ENCODE measurements at regions not wholly inside any gene's neighbourhood (a gene's known extent, or its start where the extent isn't known, plus 50 kb on each side); places are given as distances from the start of the nearest gene placed in this dataset.

DNA sequence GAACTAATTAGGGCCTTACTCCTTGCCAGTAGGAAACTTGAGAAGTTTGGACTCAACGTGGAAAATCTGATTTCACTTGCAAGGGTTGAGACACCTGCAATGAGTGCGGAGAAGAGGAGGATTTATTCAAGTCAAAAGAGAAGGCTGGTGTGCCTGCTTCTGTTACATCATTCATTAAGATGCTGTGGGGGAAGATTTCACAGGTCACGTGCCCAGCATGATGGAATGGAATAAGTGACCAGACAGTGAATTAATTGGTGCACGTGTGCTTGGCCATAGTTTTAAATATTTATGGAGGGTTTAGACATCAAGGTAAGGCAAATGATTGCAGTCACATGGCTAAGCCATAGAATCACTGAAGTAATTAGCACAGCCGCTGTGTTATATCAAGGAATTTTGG, 155.0 kb downstream of the C7orf25 start:
- DNase-seq, result no peak

DNA sequence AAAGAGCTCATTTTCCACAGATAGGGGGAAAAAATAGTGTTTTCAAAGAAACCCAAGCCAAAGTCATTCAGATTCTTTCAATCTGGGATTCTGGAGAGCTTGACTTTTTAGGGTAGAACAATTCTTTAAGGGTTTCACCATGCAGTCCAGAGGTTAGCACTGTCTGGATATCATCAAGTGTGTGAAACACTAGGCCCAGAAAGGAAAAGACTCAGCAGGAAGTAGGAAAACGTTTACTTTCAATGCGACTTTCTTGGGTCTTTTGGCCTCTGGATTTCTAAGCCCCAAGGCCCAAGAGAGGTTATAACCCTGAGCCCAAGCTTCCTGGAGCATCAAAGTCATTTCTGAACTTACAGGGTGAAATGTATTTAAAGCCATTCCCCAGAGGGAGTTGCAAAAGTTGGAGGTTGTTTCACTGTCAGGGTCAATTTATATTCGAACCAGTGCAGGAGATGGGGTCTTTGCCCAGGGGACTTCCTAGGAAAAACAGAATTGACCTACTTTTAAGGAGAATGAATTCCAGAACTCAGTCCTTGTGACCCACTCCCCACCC, 158.0 kb downstream of the C7orf25 start:
- no peak for DNase-seq

DNA sequence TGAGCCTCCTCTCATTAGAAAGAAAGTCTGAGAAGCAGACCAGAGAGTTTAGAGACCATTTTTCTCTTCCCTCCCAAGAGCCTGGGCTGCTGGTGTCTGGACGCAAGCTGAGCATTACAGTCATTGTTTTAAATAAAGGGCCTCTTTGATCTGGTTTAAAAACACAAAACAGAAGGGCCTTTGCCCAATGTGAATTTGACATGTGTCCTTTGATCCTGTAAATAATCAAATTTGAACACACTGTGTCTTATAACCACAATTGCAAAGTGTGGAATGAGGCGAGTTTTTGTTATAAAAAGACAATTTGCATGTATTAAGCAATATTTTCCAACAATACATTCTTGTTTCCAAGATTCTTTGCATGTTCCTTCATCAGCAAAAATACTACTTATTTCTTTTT, 158.5 kb downstream of the C7orf25 start:
- DNase-seq, result no peak

DNA sequence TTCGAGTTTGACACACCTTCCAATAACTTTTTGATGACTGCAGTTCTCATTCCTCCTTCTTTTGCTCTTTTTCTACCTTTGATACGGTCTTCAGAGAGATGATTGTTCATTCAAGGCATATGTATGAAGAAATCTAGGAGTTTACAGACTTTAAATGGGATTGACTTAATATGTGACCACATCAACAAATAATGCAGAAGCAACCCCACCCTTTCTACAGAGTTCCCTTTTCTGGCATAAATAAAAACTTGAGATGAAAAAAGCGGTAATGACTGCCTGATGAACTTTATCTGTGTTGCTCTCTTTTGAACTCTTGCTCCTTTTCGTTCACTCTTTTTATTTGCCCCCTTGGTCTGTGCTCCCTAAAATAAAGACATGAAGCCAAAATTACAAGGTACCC, 161.7 kb downstream of the C7orf25 start:
- no peak for DNase-seq

DNA sequence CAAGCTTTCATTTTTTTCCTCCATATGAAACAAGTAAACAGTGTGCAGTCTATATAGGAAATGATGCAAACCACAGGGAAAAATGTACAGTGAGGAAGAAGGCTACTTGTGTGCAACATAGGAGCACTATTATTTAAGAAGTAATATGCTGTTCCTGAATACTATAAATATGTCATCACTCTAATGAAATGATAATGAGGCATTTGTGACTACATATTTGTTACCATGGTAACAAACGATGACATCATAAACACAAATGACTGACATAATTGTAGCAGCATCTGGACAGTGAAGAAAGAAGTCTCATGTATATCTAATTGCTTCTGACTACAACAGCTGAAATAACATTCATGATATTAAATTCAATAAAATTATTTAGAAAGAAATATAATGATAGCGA, 164.8 kb downstream of the C7orf25 start:
- DNase-seq, result no peak

DNA sequence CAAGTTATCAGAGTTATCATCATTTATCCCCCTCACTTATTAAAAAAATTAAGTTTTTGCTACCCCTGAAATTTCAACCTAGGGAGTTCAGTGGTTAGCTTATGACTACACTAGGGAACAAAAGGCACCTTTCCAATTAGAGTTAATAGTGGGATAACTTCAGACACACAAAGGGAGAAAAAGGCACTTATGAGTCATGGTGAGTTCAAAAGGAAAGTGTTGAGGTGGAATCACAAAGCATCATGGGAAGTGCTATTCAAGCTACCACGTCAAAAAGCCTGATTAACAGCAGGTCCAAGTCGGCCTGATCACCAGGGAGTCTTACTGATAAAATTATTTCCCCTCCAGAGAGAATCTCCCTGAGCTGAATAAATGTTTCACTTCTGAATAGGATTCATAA, 165.7 kb downstream of the C7orf25 start:
- no peak for DNase-seq

DNA sequence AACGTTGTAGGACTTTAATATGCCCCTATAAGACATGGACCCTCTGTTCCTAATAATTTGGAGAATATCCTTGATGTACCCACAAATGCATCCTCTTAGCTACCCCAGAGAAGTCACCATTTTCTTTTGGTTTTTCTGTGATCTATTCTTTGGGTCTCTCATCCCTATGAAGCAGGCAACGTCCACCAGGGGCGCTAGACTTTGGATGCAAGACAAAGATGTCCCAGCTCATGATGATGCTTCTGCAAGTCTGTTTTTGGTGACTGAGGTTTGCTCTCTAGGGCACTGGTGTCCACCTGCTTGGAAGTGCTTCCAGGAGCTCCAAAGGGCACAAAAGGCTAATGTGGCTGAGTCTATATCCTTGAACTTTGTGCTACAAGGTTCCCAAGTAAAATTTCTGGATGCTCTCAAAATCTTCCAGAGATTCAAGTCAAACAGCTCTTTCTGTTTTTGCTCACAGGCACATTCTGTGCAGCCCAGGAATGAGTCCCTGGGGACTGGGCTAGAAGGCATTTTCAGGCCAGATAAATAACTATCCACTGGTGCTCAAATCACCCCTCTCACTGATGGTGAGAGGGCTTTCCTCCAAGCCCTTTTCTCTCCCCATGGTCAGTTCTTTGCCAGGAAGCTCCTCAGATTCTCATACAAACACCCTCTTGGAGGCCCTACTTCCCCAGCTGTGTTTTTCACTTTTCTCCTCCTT, 166.4 kb downstream of the C7orf25 start:
- DNase-seq, result peak; percentile 2 to 6

DNA sequence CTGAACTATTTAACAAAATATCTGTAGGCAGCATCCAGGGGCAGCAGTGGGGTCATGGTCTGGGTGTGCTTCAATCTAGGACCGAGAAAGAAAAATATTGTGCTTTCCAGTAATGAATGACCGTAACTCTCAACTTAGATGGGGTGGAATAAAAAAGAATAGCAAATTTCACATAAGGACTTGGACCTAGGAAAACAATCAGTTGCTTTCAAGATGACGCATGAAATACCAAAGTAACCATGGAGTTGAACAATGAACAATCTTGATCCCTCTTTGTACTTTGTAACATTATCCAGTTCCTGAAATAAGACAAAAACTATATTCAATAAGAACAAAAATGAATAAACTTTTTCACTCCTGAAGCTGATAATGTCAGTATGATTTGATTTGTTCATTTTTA, 167.1 kb downstream of the C7orf25 start:
- no peak for DNase-seq

DNA sequence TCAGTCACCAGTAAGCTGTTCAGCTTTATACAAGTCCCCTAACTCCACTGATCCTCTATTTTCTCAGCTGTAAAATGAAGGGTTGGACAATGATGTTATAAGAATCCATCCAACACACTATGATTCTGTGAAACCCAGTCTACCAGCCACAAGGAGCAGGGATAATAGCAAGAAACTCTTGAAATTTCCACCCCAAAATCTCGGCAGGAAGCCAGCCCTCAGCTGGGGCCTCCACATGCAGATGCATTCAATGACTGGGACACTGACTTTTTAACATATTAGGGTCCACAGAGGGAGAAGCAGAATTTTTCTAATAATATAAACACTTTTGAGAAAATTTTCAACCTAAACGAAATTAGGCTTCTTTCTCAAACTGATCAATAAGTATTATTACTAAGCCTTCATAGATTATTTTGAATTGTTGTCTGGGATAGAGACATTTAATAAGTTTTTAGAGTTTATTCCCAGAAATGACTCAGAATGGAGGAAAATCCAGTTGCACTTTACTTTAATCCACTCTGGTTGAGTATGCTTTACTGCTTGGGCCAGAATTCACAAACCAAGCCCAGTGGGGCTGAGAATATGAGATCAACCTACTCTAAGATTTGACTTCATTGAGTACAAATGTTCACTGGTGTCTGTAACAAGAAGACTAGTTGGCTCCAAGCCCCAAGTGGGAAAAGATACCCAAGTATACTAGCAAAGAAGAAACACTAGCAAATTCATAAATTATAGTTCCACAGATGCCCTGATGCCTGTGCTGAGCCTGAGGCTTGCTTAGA, 168.6 kb downstream of the C7orf25 start:
- no peak for DNase-seq

DNA sequence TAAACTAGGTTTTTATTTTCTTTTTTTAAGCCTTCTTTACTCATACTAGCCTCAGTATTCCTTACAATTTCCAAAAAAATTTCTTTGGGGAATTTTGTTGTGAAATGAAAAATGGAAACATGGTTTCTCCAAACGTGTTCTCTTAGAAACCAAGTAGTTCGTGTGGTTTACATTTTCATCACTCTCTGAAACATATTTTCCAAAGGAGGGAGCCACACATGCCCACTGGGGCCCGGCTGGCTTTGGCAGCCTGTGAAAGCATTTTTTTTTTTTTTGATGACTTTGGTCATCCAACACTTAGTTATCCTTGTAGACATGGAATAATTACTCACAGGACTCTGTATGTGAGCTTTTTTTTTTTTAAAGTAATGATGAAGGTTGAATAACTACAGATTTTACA, 169.6 kb downstream of the C7orf25 start:
- DNase-seq, result no peak

DNA sequence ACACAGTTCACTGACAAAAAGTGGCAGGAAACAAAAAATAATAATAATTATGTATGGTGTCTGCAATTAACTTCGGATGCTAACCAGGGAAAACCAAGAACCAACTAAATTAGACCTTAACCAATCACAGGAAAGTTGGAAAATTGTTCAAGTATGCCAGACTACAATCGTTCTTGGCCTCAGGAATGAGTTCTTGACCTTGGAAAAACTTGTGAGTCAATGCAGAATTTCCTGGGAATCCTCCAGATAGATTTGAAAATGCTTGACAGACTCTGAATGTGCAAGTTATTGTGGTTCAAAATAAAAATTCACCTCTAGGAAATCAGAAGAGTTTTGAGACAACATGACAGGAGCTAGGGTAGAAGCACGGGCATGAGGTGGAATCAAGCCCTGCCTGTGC, 171.5 kb downstream of the C7orf25 start:
- no peak for DNase-seq

DNA sequence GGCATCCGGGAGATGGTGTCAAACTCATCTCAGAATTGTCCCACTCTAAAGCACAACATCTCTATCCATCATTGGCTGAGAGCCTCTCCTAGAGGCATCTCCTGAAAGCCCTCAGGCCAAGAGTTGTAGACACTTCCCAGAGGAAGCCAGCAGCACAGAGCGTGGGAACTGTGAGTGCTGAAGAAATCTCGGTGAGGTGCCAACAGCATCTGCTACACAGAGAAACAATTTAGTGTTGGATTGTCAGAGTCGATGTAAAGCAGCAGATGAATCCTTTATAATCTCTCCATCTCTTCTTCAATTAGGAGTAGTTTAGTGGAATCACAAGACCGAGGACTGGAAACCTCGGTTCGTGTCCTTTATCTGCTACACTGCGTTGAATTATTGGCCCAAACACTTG, 172.2 kb downstream of the C7orf25 start:
- DNase-seq, result no peak

DNA sequence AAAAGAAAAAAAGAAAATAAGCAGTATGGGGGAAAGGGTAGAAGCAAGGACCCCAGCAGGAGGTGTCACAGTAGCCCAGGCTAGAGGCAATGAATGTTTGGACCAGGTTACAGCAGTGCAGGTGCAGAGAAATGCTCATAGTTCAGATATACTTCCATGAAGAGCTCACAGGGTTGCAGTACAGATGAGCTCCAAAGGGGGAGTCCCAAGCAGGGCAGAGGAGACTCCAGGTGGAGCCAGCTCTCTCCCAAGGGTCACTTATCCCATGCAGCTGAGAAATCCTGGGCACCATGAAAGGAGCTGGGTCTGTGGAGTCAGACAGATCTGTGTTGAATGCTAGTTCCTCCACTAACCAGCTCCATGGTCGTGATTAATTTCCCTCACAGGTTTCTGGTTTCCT, 174.9 kb downstream of the C7orf25 start:
- no peak for DNase-seq

DNA sequence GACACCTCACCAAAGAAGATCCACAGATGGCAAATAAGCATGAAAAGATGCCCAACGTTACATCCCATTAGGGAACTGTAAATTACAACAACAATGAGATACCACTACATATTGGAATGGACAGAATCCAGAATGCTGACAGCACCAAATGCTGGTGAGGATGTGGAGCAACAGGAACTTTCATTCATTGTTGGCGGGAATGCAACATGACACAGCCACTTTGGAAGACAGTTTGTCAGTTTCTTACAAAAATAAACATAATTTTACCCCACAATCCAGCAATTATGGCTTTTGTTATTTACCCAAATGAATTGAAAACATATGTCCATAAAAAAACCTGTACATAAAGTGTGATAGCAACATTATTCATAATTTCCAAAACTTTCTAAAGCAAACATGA, 176.8 kb downstream of the C7orf25 start:
- DNase-seq, result no peak

DNA sequence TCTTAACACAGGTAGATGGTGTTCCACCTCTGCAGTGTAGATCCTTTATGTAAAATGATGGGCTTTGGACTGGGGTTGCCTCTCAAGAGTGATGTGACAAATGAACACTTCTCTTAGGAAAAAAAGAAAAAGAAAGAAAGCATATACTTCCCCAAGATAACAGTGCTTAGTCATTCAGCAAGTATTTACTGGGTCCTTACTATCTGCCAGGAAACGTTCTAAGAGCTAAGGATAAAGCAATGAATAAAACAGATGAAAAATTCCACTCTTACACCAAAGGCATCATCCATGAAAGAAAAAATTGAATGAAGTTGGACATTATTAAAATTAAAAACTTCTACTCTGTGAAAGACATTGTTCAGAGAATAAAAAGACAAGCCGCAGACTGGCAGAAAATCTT, 177.3 kb downstream of the C7orf25 start:
- DNase-seq, result no peak

DNA sequence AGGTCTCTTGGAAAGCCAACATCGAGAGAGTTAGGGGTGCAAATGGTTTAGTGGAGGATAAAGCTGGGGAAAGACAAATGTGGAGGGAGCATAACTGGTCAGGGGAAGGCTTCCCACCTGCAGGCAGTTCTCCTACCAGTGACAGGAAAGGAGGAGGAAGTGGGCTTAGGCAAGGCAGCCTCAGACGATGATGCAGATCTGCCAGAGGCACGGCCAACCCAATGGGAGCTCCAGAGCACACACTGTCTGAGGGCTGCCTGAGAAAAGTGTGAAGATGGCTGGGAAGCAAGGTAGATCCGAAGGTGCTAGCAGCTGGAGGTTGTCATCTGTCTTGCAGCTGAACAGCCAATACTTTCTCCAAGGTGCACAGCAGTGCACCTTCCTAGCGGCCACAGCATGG, 178.8 kb downstream of the C7orf25 start:
- DNase-seq, result no peak

DNA sequence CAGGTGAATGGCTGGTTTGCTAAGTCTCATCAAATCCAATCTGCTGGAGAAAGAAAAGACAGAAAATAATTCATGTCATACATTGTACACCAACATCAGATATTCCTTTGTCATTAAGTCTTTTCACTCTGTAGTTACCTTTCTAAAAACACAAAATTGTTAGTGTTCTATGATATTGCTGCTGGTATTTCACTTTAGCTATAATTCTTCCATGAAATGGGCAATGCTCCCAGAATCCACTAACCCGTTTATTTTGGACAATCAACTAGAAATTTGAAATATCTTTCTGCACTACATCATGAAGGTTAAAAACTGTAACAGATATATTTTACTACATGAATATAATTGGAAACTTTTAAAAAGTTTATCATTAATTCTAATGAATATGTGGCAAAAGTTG, 181.3 kb downstream of the C7orf25 start:
- no peak for DNase-seq

DNA sequence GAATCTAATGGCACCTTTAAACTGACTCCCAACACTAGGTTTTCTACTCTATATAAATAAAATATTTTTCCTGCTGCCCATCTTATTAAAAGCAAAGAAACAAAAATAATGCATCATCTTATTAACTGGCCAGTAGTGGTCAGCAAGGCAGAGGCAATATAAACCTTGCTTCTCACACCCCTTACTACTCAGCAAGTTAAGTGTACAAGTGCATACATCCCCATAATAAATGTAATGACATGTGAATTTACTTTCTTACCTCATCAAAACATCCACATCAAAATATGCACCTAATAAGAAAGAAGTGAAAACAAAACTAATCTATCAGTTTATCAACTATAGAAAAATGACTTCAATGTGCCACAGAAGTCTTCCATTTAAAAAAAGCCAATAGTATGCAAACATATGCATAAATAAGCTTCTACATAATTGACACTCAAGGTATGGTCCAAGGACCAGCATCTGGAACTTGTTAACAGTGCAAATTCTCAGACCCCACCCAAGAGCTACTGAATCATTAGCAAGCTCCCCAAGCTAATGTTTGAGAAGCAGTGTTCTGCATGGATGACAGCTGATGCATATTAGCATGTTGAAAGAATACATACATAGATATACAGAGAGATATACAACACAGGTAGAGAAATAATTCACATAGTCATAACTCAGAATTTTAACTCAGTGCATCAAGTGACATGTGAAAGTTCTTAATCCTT, 182.7 kb downstream of the C7orf25 start:
- no peak for DNase-seq

DNA sequence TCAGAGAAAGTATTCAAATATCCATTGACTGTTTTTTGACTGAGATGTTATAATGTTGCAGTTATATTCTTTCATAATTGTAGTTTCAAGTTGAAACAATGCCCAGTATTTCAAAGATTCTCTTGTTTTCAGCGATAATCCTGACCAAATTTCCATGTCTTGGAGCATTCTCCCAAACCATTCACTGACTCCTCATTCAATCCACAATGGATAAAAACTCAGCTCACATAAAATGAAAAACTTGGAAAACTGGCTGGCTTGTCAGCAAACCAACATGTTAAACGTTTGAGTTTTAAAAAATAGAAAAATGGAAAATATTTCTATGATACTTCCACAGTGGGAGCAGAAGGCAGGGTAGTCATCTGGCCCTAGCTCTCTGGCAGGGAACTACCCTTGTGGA, 184.4 kb downstream of the C7orf25 start:
- DNase-seq, result no peak

DNA sequence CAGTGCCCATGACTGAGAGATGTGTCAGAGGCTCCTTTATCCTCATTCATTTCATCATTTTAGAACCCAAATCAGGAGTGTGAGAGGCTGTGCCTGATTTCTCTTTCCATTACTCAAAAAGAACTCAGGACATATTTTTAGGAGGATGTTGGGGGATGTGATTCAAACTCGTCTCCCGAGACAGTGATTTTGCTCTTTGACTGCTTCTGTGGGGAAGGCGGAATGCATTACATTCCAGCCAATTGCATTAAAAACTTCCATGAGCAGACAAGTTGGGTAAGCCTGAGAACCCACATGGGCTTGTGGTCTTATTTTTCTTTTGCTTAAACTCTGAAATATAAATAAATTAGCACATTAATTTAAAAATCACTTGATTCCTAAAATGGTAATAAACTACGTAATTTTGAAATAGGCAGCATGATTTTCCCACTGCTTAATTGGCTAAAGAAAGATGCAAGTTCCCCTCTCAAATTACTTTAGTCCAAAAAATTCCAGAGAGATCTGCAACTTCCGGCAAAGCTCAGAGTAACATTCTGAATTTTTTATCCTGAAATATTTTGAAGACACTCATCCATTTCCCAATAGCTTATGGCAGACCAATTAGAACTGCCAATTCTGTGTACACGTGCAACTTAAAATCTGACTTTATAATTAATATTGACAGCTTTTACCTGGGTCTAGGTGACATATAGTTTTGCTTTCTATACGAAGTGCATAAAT, 185.6 kb downstream of the C7orf25 start:
- DNase-seq, result no peak

DNA sequence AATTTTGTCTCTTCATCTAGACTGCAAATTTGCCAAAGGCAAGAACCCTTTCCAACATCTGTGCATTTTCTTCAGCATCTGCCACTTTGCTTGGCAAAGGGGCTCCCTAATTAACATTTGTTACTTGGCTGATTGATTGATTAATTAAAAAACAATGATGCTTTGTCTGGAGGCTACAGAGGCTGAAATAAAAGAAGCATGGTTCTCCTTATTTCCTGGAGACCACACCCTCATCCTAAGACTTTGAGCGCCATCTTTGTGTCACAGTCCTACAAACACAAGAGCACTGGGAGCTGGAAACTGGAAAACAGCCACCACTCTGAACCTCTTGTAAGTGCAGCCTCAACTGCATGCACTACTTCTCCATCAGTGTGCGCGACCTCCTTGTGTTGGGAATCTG, 189.2 kb downstream of the C7orf25 start:
- DNase-seq, result no peak

DNA sequence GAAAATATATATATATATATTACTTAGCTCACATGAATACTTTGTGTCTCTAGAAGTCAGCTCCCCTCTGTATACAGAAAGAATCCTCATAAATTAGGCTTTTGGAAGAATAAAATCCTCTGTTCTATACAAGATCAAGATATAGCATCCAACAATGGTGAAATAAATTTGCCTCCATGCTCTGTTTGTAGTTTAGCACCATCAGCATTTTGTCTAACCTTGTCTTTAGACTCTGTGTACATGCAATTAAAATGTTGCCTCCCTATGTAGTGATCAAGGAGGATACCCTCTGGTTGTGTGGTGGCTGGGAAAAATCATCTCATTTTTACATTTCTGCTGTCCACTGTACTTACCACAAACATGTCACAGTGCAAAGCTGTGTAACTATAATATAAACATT, 189.7 kb downstream of the C7orf25 start:
- no peak for DNase-seq
